ENCODE measurements at regions not wholly inside any gene's neighbourhood (a gene's known extent, or its start where the extent isn't known, plus 50 kb on each side); places are given as distances from the start of the nearest gene placed in this dataset.

DNA sequence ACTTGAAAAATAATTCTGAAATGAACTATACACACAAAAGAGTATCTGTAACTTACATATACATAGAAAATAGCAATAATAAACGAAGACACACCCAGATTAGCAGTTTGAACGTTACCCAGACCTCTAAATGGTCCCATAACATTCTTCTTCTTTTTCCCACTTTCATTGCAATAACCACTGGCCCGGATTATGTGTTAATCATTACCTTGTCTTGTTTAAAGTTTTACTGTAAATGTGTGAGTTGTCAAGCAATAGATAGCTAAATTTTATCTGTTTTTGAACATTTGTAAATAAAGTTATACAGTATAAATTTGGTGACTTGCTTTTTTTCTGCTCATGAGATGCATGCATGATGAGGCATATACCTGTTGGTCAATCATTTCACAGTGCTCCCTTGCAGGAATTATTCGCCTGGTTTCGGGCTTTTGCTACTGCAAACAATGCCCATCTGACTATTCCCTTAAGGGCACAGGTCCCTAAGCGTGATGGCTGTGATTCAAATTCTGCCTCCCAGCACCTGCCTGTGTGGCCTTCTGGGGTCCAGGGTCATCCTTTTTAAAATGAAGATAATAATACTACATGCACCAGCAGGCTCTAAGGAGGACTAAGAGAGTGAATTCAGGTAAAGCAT, 66.1 kb downstream of the GADD45G start:
- TF ChIP-seq, protein P1, sequence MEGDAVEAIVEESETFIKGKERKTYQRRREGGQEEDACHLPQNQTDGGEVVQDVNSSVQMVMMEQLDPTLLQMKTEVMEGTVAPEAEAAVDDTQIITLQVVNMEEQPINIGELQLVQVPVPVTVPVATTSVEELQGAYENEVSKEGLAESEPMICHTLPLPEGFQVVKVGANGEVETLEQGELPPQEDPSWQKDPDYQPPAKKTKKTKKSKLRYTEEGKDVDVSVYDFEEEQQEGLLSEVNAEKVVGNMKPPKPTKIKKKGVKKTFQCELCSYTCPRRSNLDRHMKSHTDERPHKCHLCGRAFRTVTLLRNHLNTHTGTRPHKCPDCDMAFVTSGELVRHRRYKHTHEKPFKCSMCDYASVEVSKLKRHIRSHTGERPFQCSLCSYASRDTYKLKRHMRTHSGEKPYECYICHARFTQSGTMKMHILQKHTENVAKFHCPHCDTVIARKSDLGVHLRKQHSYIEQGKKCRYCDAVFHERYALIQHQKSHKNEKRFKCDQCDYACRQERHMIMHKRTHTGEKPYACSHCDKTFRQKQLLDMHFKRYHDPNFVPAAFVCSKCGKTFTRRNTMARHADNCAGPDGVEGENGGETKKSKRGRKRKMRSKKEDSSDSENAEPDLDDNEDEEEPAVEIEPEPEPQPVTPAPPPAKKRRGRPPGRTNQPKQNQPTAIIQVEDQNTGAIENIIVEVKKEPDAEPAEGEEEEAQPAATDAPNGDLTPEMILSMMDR (IDR thresholded peaks at IDR 0.05) = no peak
- no peak for TF ChIP-seq POLR2A (IDR thresholded peaks at IDR 0.05)
